ENCODE measurements at regions not wholly inside any gene's neighbourhood (a gene's known extent, or its start where the extent isn't known, plus 50 kb on each side); places are given as distances from the start of the nearest gene placed in this dataset.

- no peak for TF ChIP-seq CTCF (IDR thresholded peaks at IDR 0.05; ENCODE audit: low read depth, low read length, poor library complexity, severe bottlenecking)
- no peak for TF ChIP-seq EZH2phosphoT487 (IDR thresholded peaks at IDR 0.05; ENCODE audit: borderline replicate concordance, low read length)
- no peaks in the 10 kb centered on the region for H3K79me2 ChIP-seq (ENCODE audit: control insufficient read depth, low read length)
- no peak overlapping the region for H3K4me3 ChIP-seq (ENCODE audit: low read length)
- no peaks in the 10 kb centered on the region for H3K4me1 ChIP-seq (ENCODE audit: control insufficient read depth, low read length)
- H3K27ac ChIP-seq (ENCODE audit: low read depth, low read length): no peak overlapping the region
- H3K27me3 ChIP-seq (ENCODE audit: control insufficient read depth, low read length): peaks cover 5% of the 10 kb centered on the region; the same call in 1 of the 2 replicates
- H3K4me2 ChIP-seq (ENCODE audit: low read length): no peak overlapping the region
- no peaks in the 10 kb centered on the region for H3F3A ChIP-seq (ENCODE audit: control insufficient read depth, insufficient read depth)
- H3K9me3 ChIP-seq (ENCODE audit: control insufficient read depth, insufficient read depth, low read length): no peaks in the 10 kb centered on the region
- H3K36me3 ChIP-seq (ENCODE audit: control insufficient read depth, low read length): no peaks in the 10 kb centered on the region
- H3K9me2 ChIP-seq (replicated peaks; ENCODE audit: control insufficient read depth, low read length): no peaks in the 10 kb centered on the region
- H4K20me1 ChIP-seq (ENCODE audit: control insufficient read depth, insufficient read depth, low read depth, low read length): no peaks in the 10 kb centered on the region
Measured at GRCh38 chr3:159787178-159787574, 201.5 kb upstream of the IL12A start.

- H3K9me3 ChIP-seq (ENCODE audit: control insufficient read depth, insufficient read depth, low read length): no peaks in the 10 kb centered on the region
- peaks cover 5% of the 10 kb centered on the region; the same call in 1 of the 2 replicates for H3K27me3 ChIP-seq (ENCODE audit: control insufficient read depth, low read length)
- no peaks in the 10 kb centered on the region for H3K9me2 ChIP-seq (replicated peaks; ENCODE audit: control insufficient read depth, low read length)
- H3K27ac ChIP-seq (ENCODE audit: low read depth, low read length): no peak overlapping the region
- no peak overlapping the region for H3K4me2 ChIP-seq (ENCODE audit: low read length)
- H3K79me2 ChIP-seq (ENCODE audit: control insufficient read depth, low read length): no peaks in the 10 kb centered on the region
- H3K4me3 ChIP-seq (ENCODE audit: low read length): no peak overlapping the region
- no peak for TF ChIP-seq EZH2phosphoT487 (IDR thresholded peaks at IDR 0.05; ENCODE audit: borderline replicate concordance, low read length)
- TF ChIP-seq CTCF (IDR thresholded peaks at IDR 0.05; ENCODE audit: low read depth, low read length, poor library complexity, severe bottlenecking): no peak
- H3K4me1 ChIP-seq (ENCODE audit: control insufficient read depth, low read length): no peaks in the 10 kb centered on the region
- H3K36me3 ChIP-seq (ENCODE audit: control insufficient read depth, low read length): no peaks in the 10 kb centered on the region
- no peaks in the 10 kb centered on the region for H3F3A ChIP-seq (ENCODE audit: control insufficient read depth, insufficient read depth)
- H4K20me1 ChIP-seq (ENCODE audit: control insufficient read depth, insufficient read depth, low read depth, low read length): no peaks in the 10 kb centered on the region
Measured at GRCh38 chr3:159787794-159788205, 200.8 kb upstream of the IL12A start.

GRCh38 chr3:159788291-159788690 is 200.3 kb upstream of the IL12A start:
- no peaks in the 10 kb centered on the region for H3K4me1 ChIP-seq (ENCODE audit: control insufficient read depth, low read length)
- no peaks in the 10 kb centered on the region for H4K20me1 ChIP-seq (ENCODE audit: control insufficient read depth, insufficient read depth, low read depth, low read length)
- no peak overlapping the region for H3K27ac ChIP-seq (ENCODE audit: low read depth, low read length)
- H3K36me3 ChIP-seq (ENCODE audit: control insufficient read depth, low read length): no peaks in the 10 kb centered on the region
- H3K9me2 ChIP-seq (replicated peaks; ENCODE audit: control insufficient read depth, low read length): no peaks in the 10 kb centered on the region
- no peaks in the 10 kb centered on the region for H3K9me3 ChIP-seq (ENCODE audit: control insufficient read depth, insufficient read depth, low read length)
- peaks cover 5% of the 10 kb centered on the region; the same call in 1 of the 2 replicates for H3K27me3 ChIP-seq (ENCODE audit: control insufficient read depth, low read length)
- H3K4me3 ChIP-seq (ENCODE audit: low read length): no peak overlapping the region
- H3F3A ChIP-seq (ENCODE audit: control insufficient read depth, insufficient read depth): no peaks in the 10 kb centered on the region
- no peaks in the 10 kb centered on the region for H3K79me2 ChIP-seq (ENCODE audit: control insufficient read depth, low read length)
- no peak for TF ChIP-seq EZH2phosphoT487 (IDR thresholded peaks at IDR 0.05; ENCODE audit: borderline replicate concordance, low read length)
- H3K4me2 ChIP-seq (ENCODE audit: low read length): no peak overlapping the region

GRCh38 chr3:159789017-159789416 is 199.6 kb upstream of the IL12A start:
- no peaks in the 10 kb centered on the region for H3K4me1 ChIP-seq (ENCODE audit: control insufficient read depth, low read length)
- no peaks in the 10 kb centered on the region for H3K9me2 ChIP-seq (replicated peaks; ENCODE audit: control insufficient read depth, low read length)
- H3K4me3 ChIP-seq (ENCODE audit: low read length): no peak overlapping the region
- H3F3A ChIP-seq (ENCODE audit: control insufficient read depth, insufficient read depth): no peaks in the 10 kb centered on the region
- H3K27ac ChIP-seq (ENCODE audit: low read depth, low read length): no peak overlapping the region
- no peak for TF ChIP-seq CTCF (IDR thresholded peaks at IDR 0.05; ENCODE audit: low read depth, low read length, poor library complexity, severe bottlenecking)
- no peak for TF ChIP-seq EZH2phosphoT487 (IDR thresholded peaks at IDR 0.05; ENCODE audit: borderline replicate concordance, low read length)
- peaks cover 5% of the 10 kb centered on the region; the same call in 1 of the 2 replicates for H3K27me3 ChIP-seq (ENCODE audit: control insufficient read depth, low read length)
- no peak overlapping the region for H3K4me2 ChIP-seq (ENCODE audit: low read length)
- no peaks in the 10 kb centered on the region for H3K36me3 ChIP-seq (ENCODE audit: control insufficient read depth, low read length)
- no peaks in the 10 kb centered on the region for H3K9me3 ChIP-seq (ENCODE audit: control insufficient read depth, insufficient read depth, low read length)
- H3K79me2 ChIP-seq (ENCODE audit: control insufficient read depth, low read length): no peaks in the 10 kb centered on the region
- H4K20me1 ChIP-seq (ENCODE audit: control insufficient read depth, insufficient read depth, low read depth, low read length): no peaks in the 10 kb centered on the region

Measured in DOHH2 (cell line).